NCI-H1417 (cell line): ENCODE measurements at regions not wholly inside any gene's neighbourhood (a gene's known extent, or its start where the extent isn't known, plus 50 kb on each side); places are given as distances from the start of the nearest gene placed in this dataset.

Source experiments
- DNase-seq, 3 experiments: peaks; one replicate each; lab custom pipeline; 2025; lab: John Stamatoyannopoulos, UW

DNA sequence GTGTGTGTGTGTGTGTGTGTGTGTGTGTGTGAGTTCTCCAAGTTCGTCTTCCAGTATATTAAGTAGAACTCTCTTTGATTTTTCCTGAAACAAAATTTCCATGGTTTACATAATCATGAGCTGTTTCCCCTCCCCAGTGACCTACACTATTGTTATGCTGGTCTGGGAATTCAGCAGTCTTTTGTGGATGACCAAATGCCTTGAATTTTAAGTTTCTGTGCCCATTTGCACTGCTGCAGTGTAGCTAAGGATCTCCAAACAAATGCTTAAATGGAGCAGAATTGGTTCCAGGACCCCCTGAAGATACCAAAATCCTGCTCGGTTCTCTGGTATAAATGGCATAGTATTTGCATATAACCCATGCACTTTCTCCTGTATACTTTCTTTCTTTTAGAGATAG, 77.2 kb upstream of the SLC34A2 start:
- no peak for DNase-seq

DNA sequence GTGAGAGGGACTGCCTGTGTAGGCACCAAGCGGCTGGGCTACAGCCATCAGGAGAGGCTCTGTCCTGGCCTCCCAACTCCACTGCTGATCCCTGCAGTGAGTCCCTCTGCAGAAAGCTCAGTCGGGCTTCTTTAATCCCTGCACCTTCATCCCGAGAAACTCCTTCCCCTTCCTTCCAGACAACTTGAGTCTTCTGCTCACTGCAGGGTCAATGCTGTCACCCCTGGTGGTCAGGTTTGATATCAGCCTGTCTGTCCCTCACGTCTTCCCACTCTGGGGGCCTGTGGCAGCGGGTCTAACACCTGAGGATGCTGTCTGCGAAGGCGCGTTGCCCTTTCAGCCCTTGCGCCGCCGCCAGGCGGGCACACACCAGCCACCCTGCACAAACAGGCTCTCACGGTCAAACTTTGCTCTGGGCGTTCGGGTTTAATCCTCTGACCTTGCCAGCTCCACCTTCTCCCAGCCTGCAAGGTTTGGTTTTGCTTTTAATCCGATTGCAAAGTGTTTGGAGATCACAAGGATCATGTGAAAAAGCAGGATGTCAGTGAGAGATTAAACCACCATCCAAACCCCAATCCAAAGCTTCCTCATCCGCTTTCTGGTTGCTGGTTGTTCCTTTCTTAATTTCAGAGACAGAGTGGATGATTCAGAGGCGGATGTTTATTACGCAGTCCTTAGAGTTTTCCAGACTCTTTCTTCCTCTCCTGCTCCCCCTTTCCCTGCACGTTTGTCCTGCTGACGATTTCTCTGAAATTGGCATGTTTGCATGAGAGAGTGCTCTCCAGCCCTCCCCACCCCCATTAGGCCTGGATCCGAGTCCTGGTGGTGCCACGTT, 74.8 kb upstream of the SLC34A2 start:
- no peak for DNase-seq

DNA sequence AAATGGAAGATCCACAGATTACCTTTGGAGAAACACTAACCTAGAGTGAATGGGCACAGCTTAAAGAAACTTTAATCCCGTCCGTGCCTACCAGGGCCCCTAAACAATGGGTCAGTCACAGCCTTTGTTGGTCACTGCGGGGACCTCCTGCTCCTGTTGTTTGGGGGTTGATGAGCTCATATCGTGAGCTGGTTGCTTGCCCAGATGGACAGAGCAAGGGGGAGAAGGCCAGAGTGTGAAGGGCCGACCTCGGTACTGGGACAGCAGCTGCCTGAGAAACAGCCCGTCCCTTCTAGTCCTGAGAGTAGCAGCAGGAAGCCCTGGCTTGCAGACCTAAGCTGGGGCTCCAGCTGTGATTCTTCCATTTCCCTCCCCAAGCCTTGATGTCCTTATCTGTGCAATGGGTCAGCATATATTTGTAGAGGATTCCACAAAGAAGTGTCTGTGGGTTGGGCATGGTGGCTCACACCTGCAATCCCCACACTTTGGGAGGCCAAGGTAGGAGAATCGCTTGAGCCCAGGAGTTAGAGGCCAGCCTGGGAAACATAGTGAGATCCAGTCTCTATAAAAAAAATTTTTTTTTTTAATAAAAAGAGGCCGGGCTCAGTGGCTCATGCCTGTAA, 69.6 kb upstream of the SLC34A2 start:
- no peak for DNase-seq

DNA sequence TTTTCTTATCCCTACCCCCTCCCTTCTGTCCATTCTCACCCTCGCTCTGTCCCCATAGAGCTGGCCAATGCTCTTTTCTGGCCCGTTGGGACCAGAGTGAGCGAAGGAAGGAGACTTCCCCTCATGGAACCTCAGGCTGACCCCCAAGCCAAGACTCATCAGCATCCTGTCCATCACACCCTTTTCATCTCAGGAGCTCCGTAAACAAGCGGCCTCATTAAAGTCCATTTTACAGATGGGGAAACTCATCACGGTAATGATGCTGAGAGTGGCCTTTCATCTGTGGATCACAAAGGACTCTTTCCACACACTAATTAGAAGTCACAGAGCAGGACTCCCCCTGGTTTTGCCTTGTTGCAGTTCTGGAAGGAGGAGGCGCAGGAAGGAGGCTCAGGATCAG, 67.4 kb upstream of the SLC34A2 start:
- DNase-seq, result no peak

DNA sequence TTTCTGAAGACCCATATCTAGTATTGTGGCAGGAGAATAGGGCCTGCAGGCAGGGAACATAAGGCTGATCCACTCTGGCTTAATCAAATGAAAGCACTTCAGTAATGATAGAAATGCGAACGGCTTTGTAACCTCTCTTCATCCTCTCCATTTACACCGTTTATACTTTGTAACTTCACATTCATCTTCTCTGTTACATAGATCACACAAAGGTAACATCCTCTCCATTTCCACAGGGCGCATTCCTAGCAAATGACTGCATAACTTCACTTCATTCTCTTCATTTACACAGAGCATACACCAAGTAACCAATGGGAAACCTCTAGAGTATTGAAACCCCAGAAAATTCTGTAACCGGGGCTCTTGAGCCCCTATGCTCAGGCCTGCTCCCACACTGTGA, 65.5 kb upstream of the SLC34A2 start:
- no peak for DNase-seq

DNA sequence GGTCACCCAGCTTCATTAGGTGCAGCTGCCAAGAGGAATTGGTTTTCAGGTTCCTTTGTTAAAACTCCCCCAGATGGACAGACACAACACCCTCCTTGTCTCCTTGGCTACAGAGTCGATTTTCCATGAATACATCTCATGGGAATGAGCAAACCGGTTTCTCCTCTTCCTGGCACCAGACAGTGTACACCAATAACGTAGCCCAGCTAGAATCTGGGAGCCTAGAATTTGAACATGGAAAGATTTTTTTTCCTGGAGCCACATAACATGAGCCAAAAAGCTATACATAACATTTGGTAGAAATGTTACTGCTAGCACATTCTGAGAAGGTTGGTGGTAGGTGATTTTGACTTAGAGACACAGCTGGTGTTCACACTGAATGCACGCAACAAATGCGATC, 62.9 kb upstream of the SLC34A2 start:
- DNase-seq, result peak in 1 of 3 experiments; percentile 10
